ENCODE measurements at regions not wholly inside any gene's neighbourhood (a gene's known extent, or its start where the extent isn't known, plus 50 kb on each side); places are given as distances from the start of the nearest gene placed in this dataset.

- H3K9me3 Mint-ChIP-seq: no peaks in the 10 kb centered on the region
- Histone ChIP-seq H3K36me3 (ENCODE audit: insufficient read depth, low read length) (no peaks in the 10 kb centered on the region), H3K27ac (ENCODE audit: low read depth in 1 of 2, low read length in 2 of 2) (no peak overlapping the region), H3K4me1 (ENCODE audit: insufficient read depth, low read length) (peaks cover 5% of the 10 kb centered on the region), H3K9me3 (ENCODE audit: control insufficient read depth in 1 of 2, insufficient read depth in 1 of 2, low read length in 2 of 2) (peaks cover 0 to 16% of the 10 kb centered on the region in 2 experiments), H3K27me3 (ENCODE audit: control insufficient read depth in 1 of 2, insufficient read depth in 2 of 2, low read length in 2 of 2) (peaks cover 12 to 16% of the 10 kb centered on the region in 2 experiments), H3K4me3 (ENCODE audit: low read length) (no peak overlapping the region)
- peaks cover 15% of the 10 kb centered on the region for H3K27me3 Mint-ChIP-seq
- no peak overlapping the region for H3K27ac Mint-ChIP-seq
- ATAC-seq (ENCODE audit: poor library complexity) (no peak), DNase-seq (no peak)
- no peak for TF ChIP-seq CTCF (IDR thresholded peaks at IDR 0.05)
- no peaks in the 10 kb centered on the region for H3K36me3 Mint-ChIP-seq (ENCODE audit: low read depth)
- intact Hi-C loops (cut with DNase I, micrococcal nuclease): no loop called here
- H3K4me1 Mint-ChIP-seq (ENCODE audit: low read depth): peaks cover 7% of the 10 kb centered on the region
- ChIA-PET CTCF (no interaction called here), POLR2A (no interaction called here)
- no peak overlapping the region for H3K4me3 Mint-ChIP-seq
Measured at GRCh38 chr19:5287066-5287465, 53.5 kb downstream of the PTPRS start.

GRCh38 chr19:5286465-5287029, 54.1 kb downstream of the PTPRS start:
- TF ChIP-seq CTCF (IDR thresholded peaks at IDR 0.05): no peak
- intact Hi-C loops (cut with DNase I, micrococcal nuclease): no loop called here
- H3K4me1 Mint-ChIP-seq (ENCODE audit: low read depth): peaks cover 2% of the 10 kb centered on the region
- peaks cover 10% of the 10 kb centered on the region for H3K27me3 Mint-ChIP-seq
- H3K4me1 ChIP-seq (ENCODE audit: insufficient read depth, low read length): peaks cover under 1% of the 10 kb centered on the region
- POLR2A ChIA-PET: no interaction called here
- no peaks in the 10 kb centered on the region for H3K36me3 ChIP-seq (ENCODE audit: insufficient read depth, low read length)
- peaks cover 0 to 16% of the 10 kb centered on the region in 2 experiments for H3K9me3 ChIP-seq (ENCODE audit: control insufficient read depth in 1 of 2, insufficient read depth in 1 of 2, low read length in 2 of 2)
- CTCF ChIA-PET: no interaction called here
- H3K27ac ChIP-seq (ENCODE audit: low read depth in 1 of 2, low read length in 2 of 2): no peak overlapping the region
- peaks cover 8 to 12% of the 10 kb centered on the region in 2 experiments for H3K27me3 ChIP-seq (ENCODE audit: control insufficient read depth in 1 of 2, insufficient read depth in 2 of 2, low read length in 2 of 2)
- H3K4me3 ChIP-seq (ENCODE audit: low read length): no peak overlapping the region
- H3K27ac Mint-ChIP-seq: no peak overlapping the region
- H3K9me3 Mint-ChIP-seq: no peaks in the 10 kb centered on the region
- no peak overlapping the region for H3K4me3 Mint-ChIP-seq
- no peak for ATAC-seq (ENCODE audit: poor library complexity)
- no peak for DNase-seq
- H3K36me3 Mint-ChIP-seq (ENCODE audit: low read depth): no peaks in the 10 kb centered on the region

GRCh38 chr19:5285955-5286354, 54.7 kb downstream of the PTPRS start:
- intact Hi-C loops (cut with DNase I, micrococcal nuclease): no loop called here
- POLR2A ChIA-PET: no interaction called here
- no peaks in the 10 kb centered on the region for H3K4me1 Mint-ChIP-seq (ENCODE audit: low read depth)

More at GRCh38 chr19:5285955-5286354, 54.7 kb downstream of the PTPRS start:
- Mint-ChIP-seq H3K27ac (no peak overlapping the region), H3K9me3 (no peaks in the 10 kb centered on the region), H3K4me3 (no peak overlapping the region), H3K36me3 (ENCODE audit: low read depth) (no peaks in the 10 kb centered on the region), H3K27me3 (peaks cover 9% of the 10 kb centered on the region)
- Histone ChIP-seq H3K4me1 (ENCODE audit: insufficient read depth, low read length) (no peaks in the 10 kb centered on the region), H3K9me3 (ENCODE audit: control insufficient read depth in 1 of 2, insufficient read depth in 1 of 2, low read length in 2 of 2) (peaks cover 0 to 16% of the 10 kb centered on the region in 2 experiments), H3K4me3 (ENCODE audit: low read length) (no peak overlapping the region), H3K27me3 (ENCODE audit: control insufficient read depth in 1 of 2, insufficient read depth in 2 of 2, low read length in 2 of 2) (peaks cover 5 to 7% of the 10 kb centered on the region in 2 experiments), H3K36me3 (ENCODE audit: insufficient read depth, low read length) (no peaks in the 10 kb centered on the region), H3K27ac (ENCODE audit: low read depth in 1 of 2, low read length in 2 of 2) (no peak overlapping the region)
- DNase-seq (no peak), ATAC-seq (ENCODE audit: poor library complexity) (no peak)
- CTCF ChIA-PET: no interaction called here
- no peak for TF ChIP-seq CTCF (IDR thresholded peaks at IDR 0.05)
